ENCODE measurements at regions not wholly inside any gene's neighbourhood (a gene's known extent, or its start where the extent isn't known, plus 50 kb on each side); places are given as distances from the start of the nearest gene placed in this dataset.

DNA sequence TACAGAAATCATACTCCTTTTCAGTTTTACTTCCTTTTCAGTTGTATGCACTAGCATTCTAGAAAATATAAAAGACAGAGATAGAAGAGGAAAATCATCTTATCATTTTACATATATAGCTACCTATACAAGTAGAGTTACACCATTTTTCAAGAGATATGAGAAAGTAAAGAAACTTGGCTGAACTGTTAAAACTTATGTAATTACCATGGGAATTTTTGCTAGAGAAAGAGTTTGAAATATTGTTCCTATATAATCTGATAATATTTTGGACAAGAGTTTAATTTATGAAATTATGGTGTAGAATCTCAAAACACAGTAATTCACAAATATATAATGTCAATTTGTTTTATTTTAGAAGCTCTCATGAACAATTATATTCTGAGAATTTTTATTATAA, 180.8 kb downstream of the PLPPR4 start:
- TF ChIP-seq ZNF644 (CRISPR knock-in tag; IDR thresholded peaks at IDR 0.05; ENCODE audit: low read depth) = no peak
- no peak for TF ChIP-seq HDAC1 (CRISPR knock-in tag; IDR thresholded peaks at IDR 0.05)
- TF ChIP-seq ZNF569 (CRISPR knock-in tag; IDR thresholded peaks at IDR 0.05; ENCODE audit: borderline replicate concordance) = no peak
- no peak for TF ChIP-seq NFE2L1 (CRISPR knock-in tag; IDR thresholded peaks at IDR 0.05; ENCODE audit: borderline replicate concordance)
- TF ChIP-seq FOXM1 (CRISPR knock-in tag; IDR thresholded peaks at IDR 0.05) = no peak
- TF ChIP-seq, protein P1, sequence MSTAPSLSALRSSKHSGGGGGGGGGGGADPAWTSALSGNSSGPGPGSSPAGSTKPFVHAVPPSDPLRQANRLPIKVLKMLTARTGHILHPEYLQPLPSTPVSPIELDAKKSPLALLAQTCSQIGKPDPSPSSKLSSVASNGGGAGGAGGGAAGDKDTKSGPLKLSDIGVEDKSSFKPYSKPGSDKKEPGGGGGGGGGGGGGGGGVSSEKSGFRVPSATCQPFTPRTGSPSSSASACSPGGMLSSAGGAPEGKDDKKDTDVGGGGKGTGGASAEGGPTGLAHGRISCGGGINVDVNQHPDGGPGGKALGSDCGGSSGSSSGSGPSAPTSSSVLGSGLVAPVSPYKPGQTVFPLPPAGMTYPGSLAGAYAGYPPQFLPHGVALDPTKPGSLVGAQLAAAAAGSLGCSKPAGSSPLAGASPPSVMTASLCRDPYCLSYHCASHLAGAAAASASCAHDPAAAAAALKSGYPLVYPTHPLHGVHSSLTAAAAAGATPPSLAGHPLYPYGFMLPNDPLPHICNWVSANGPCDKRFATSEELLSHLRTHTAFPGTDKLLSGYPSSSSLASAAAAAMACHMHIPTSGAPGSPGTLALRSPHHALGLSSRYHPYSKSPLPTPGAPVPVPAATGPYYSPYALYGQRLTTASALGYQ (CRISPR knock-in tag; IDR thresholded peaks at IDR 0.05) = no peak
- TF ChIP-seq CEBPB (IDR thresholded peaks at IDR 0.05; ENCODE audit: borderline replicate concordance, low read depth, low read length) = no peak
- TF ChIP-seq, protein P2, sequence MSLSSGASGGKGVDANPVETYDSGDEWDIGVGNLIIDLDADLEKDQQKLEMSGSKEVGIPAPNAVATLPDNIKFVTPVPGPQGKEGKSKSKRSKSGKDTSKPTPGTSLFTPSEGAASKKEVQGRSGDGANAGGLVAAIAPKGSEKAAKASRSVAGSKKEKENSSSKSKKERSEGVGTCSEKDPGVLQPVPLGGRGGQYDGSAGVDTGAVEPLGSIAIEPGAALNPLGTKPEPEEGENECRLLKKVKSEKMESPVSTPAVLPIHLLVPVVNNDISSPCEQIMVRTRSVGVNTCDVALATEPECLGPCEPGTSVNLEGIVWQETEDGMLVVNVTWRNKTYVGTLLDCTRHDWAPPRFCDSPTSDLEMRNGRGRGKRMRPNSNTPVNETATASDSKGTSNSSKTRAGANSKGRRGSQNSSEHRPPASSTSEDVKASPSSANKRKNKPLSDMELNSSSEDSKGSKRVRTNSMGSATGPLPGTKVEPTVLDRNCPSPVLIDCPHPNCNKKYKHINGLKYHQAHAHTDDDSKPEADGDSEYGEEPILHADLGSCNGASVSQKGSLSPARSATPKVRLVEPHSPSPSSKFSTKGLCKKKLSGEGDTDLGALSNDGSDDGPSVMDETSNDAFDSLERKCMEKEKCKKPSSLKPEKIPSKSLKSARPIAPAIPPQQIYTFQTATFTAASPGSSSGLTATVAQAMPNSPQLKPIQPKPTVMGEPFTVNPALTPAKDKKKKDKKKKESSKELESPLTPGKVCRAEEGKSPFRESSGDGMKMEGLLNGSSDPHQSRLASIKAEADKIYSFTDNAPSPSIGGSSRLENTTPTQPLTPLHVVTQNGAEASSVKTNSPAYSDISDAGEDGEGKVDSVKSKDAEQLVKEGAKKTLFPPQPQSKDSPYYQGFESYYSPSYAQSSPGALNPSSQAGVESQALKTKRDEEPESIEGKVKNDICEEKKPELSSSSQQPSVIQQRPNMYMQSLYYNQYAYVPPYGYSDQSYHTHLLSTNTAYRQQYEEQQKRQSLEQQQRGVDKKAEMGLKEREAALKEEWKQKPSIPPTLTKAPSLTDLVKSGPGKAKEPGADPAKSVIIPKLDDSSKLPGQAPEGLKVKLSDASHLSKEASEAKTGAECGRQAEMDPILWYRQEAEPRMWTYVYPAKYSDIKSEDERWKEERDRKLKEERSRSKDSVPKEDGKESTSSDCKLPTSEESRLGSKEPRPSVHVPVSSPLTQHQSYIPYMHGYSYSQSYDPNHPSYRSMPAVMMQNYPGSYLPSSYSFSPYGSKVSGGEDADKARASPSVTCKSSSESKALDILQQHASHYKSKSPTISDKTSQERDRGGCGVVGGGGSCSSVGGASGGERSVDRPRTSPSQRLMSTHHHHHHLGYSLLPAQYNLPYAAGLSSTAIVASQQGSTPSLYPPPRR (CRISPR knock-in tag; IDR thresholded peaks at IDR 0.05; ENCODE audit: borderline replicate concordance) = no peak
- TF ChIP-seq EP300 (IDR thresholded peaks at IDR 0.05; ENCODE audit: low read depth in 2 of 2, low read length in 2 of 2) = no peak
- TF ChIP-seq EP300 (CRISPR knock-in tag; IDR thresholded peaks at IDR 0.05; ENCODE audit: borderline replicate concordance) = no peak
- TF ChIP-seq, protein P3, sequence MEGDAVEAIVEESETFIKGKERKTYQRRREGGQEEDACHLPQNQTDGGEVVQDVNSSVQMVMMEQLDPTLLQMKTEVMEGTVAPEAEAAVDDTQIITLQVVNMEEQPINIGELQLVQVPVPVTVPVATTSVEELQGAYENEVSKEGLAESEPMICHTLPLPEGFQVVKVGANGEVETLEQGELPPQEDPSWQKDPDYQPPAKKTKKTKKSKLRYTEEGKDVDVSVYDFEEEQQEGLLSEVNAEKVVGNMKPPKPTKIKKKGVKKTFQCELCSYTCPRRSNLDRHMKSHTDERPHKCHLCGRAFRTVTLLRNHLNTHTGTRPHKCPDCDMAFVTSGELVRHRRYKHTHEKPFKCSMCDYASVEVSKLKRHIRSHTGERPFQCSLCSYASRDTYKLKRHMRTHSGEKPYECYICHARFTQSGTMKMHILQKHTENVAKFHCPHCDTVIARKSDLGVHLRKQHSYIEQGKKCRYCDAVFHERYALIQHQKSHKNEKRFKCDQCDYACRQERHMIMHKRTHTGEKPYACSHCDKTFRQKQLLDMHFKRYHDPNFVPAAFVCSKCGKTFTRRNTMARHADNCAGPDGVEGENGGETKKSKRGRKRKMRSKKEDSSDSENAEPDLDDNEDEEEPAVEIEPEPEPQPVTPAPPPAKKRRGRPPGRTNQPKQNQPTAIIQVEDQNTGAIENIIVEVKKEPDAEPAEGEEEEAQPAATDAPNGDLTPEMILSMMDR (CRISPR knock-in tag; IDR thresholded peaks at IDR 0.05) = no peak
- no peak for TF ChIP-seq HOXA7 (CRISPR knock-in tag; IDR thresholded peaks at IDR 0.05)
- no peak for TF ChIP-seq NONO (IDR thresholded peaks at IDR 0.05)
- no peak for TF ChIP-seq NONO (CRISPR knock-in tag; conservative IDR thresholded peaks at IDR 0.05)
- TF ChIP-seq ZKSCAN5 (CRISPR knock-in tag; IDR thresholded peaks at IDR 0.05) = no peak
